Inflammatory macrophage treated with lipopolysaccharide for 4 hours (primary cell): ENCODE measurements at regions not wholly inside any gene's neighbourhood (a gene's known extent, or its start where the extent isn't known, plus 50 kb on each side); places are given as distances from the start of the nearest gene placed in this dataset.
"Not testable (repeated sequence)": the region's sequence is repeated elsewhere in the genome, so short reads cannot be mapped to it uniquely, and the experiment has no call there.

Source experiments
- DNase-seq: peaks from one replicate; pipeline ENCODE4 v3.0.0-alpha.2; 2020

DNA sequence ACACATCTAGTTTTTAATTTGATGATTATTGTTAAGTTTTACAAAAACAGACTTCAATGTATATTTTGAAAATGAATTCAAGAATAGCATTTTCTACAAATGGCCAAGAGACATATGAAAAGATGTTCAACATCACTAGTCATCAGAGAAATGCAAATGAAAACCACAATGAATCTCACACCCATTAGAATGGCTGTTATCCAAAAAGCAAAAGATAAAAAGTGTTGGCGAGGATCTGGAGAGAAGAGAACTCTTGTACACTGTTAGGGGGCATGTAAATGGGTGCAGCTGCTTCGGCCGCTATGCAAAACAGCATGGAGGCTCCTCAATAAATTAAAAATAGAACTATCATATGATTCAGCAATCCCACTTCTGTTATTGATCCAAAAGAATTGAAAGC lies 185.8 kb upstream of the CCN2 start:
- no peak for DNase-seq

DNA sequence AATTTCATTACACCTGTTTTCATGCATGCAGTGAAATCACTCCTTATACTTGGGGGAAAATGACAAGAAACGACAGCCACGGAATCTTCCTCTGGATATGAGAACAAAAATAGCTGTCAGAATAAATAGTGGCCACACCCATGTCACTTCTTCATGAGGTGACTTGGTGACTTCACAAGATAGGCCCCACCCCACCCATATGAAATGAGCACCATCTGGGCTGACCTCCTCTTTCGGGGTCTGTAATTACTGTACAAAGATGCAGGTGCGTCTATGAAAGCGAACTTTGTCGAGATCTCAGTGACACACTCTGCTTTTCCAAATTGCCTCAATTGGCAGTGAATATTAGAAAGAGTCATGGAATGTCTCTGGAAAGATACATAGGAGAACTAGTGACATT lies 184.2 kb upstream of the CCN2 start:
- DNase-seq = no peak

DNA sequence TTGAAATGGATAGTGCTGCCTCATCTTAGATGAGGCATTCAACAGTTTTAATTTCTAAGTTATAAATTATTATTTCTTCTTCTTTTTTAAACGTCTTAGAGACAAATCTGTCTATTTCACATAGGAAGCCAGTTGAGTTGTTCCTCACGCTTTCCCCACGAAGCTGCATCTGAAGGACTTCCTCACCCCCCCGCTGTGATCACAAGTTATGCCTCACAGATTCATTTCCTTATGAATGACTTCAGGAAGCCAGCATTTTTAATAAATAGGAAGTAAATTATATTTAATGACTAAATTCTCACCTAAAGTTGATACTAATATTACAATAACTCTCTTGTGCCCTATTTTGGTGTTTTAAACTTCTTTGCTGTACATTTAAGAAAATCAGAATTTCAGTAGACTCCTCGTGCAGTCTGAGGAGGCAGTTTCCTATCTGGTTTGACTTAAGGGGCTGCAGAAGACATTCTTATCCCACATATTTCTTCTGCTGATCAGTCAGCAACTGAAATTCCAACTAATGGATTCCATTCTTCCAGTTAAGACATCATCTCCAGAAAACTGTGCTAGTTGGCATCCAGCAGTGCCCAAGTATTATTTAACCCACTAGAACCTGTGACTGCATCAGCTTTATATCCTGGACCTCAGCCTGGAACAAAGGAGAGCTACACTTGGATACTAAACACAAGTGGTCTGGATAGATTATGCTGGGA lies 182.7 kb upstream of the CCN2 start:
- peak; percentile 70 for DNase-seq

DNA sequence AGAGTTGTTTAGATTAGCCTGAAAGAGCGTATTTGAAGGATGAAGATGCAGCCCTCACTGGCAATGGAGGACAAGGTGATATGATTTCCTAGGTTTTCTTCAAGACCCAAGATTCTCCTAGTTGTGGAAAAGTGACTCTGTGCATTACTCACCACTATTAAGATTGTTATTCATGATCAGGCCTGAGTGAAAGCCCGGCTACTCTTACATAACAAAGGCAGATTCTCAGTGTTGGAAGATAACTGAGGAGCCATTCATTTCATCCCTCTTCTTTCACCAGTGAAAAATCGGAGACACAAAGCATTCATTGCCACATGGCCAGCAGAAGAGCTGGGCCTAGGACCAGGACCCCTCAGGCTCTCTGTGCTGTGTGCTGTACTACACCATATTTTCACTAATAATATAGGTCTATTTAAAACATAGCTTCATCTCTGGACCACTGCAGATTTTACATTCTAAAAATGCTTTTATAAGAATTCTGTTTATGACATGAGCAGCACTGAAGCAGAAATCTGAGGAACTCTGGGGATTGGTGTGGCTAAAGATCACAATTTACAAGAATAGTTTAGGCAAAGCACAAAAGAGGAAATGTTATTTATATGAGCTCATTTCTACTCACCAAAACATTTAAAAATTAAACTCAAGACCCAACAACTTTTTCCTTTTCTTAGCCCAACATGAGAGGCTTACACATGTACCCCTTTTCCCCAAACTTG lies 181.9 kb upstream of the CCN2 start:
- peak; percentile 8 for DNase-seq

DNA sequence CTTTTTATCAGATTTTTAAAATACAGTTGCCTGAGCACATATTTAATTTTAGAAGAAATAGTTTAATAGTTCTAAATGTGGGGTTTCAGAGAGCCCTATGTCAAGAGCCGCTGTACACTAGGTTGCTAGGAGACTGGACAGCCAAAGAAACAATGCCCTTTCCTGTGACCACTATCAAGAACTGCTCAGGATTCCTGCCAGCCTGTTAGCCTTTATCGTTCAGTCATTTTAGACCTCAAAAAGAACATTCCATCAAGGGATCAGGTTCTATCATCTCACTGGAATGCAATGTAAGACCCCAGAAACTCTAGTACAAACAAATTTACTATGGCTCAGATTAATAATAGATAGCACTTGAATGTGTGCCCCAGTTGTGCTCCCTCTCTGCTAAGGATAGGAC lies 181.2 kb upstream of the CCN2 start:
- no peak for DNase-seq

DNA sequence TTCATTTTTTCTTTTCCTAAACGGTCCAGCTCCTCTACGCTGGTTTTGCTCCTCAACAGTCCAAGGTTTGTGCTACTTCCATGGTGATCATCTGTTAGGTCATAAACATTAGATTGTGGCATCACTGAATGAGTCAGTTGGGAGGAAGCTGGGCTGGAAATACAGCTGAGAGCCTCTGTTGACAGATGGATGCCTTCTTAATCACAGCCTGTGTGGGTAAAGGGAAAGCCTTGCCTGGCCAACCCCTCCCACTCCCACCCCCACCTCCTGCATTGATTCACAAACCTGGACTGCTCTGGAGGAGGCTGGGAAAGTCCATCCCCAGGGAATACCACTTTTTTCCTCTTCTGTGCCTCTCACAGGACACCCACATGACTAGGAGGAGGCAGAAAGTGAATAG lies 180.6 kb upstream of the CCN2 start:
- DNase-seq = peak; percentile 37

DNA sequence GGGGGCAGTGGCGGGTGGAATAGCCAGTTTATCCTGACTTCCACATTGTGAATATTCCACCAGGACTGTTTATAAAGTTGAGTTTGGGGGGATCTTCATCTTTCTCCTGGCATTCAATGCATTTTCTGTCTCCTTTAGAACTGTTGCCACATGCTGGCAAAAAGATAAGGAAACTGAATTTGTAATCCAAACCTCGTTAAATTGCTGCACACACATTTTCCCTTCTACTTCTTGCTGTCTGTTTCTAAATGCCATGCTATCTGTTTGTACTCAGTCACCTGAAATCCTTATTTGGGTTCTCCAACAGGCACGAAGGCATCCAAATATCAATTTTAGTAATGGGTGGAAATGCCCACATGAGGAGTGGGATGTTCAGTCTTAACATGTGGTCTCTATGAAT lies 180.2 kb upstream of the CCN2 start:
- no peak for DNase-seq

DNA sequence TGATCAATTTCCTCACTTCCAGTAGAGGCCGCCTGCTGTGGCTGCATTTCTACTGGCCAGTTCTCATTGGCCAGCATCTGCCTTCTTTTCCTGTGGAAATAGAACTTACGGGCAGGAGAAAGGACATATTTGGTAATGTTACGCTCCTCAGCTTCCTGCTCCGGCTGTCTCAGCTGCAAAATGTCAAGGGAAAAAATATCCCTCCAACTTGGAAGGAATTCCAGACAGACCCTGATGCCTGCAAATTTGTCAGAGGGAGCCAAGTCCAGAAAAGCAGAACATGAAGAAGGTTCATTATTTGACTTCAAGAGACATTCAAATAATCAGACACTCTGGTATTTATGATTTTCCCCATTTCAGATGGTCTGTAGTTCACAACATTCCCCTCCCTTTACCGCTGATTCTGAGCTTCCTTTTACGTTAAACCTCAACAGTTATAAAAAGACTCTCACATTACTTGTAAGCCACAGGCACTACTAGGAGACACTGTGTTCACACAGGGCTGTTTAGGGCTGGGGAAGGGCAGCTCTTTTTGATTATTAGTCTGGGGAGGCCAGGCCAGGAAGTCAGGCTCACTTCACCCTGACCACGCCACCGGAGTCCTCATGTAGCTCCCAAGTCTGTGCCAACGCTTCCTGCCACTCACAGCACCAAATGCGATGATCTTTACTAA lies 179.6 kb upstream of the CCN2 start:
- DNase-seq = no peak

DNA sequence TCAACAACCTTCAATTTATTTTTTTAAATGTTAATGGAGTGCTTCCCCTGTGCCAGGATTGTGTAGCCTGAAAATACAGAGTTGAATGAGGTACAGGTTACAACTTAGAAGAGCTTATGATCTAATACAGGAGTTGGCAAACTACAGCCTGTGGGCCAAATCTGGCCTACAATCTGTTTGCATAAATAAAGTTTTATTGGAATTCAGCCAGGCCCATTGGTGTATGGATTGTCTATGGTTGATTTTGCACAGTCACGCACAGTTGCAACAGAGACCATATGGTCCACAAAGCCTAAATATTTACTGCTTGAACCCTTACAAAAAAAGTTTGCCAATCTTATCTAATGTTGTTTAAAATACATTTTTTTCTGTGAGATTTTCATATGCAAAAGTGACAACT lies 177.3 kb upstream of the CCN2 start:
- no peak for DNase-seq

DNA sequence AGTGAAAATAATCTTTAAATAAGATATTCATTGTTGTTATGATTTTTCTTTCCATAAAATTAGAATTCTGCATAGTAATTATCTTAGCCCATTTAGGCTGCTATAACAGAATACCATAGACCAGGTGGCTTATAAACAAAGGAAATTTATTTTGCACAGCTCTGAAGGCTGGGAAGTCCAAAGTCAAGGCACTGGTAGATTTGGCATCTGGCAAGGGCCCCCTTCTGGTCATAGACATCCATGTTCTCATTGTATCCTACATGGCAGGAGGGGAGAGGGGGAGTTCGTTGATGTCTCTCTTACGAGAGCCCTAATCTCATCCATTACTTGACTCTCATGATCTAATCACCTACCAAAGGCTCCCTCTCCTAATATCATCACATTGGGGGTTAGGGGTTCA lies 175.0 kb upstream of the CCN2 start:
- no peak for DNase-seq

DNA sequence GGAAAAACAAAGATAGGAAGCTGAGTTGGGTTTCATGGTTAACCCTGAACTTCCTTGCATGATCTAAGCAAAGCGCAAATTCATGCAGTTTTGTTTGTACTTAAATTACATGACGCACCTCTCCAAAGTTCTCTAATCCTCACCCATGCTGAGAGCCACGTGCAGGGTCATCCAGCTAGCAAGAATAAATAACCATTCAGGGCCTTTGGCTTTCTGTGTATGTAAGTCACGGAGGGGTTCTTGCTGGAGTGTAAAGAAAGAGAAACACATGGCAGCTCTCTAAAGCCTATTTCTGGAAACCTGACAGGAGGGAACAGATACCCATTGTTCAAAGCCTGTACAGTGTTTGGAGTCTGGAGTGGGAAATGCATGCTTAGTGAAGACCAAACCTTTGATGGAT lies 171.7 kb upstream of the CCN2 start:
- no peak for DNase-seq

DNA sequence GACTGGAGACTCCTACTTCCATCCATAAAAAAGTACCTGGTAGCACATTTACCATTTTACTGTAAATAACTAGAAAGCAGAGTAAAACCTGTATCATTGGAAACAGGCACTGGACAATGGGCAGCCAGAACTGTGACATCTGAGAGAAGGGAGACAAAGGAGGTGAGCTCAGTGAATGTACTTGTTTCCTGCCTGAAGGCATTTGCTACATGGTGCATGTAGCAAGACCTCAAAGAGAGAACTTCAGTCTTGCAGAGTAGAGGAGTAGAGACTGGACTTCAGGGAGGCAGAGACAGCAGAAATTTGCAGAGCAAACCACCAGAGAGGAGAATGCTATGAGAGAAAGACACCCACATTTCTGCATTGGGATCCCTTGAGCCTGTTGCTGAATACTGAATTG lies 171.0 kb upstream of the CCN2 start:
- DNase-seq = no peak

DNA sequence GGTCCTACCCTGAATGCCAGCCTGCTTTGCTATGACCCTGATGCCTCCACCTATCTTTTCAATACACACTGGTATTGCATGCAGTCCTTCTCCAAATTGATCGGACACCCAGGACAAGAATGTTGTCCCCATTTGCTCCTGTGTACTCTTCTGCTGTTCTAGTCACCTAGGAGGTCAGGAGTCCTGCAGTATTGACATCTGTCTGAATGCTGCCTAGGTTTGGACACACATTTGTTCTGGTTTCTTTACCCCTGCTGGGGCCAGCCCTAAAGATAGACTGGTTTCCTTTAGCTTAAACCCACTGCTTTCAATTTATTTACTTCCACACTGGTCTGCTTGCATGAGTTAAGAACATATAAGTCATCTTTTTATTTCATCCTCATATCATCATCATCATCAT lies 167.0 kb upstream of the CCN2 start:
- no peak for DNase-seq

DNA sequence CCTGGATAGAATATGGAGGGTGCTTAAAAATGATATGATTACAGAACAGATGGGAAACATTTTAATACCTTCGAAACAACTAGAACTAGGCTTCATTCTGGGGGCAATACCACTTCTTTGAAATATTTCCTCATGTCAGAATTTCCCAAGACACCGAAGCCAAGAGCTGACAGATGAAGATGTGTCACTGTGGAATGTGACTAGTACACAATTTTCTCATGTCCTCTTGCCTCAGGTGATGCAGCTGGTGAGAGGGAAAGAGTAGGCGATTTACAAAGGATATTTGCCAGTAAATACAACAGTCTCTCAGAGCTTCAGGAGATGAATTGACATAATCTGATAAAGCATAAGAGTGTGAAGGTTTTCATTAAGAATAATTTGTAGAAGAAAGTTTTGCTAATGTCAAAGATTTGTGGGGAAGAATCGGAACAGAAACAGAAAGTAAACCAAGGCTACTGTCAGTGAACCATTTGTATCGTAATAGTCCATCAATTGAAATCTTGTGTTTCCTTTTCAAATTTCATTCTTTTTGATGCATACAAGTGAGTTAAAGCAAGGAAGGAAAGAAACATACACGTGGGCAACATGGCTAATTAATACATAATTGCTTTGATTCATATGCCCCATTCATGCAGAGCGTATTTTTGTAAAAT lies 164.7 kb upstream of the CCN2 start:
- DNase-seq = no peak

DNA sequence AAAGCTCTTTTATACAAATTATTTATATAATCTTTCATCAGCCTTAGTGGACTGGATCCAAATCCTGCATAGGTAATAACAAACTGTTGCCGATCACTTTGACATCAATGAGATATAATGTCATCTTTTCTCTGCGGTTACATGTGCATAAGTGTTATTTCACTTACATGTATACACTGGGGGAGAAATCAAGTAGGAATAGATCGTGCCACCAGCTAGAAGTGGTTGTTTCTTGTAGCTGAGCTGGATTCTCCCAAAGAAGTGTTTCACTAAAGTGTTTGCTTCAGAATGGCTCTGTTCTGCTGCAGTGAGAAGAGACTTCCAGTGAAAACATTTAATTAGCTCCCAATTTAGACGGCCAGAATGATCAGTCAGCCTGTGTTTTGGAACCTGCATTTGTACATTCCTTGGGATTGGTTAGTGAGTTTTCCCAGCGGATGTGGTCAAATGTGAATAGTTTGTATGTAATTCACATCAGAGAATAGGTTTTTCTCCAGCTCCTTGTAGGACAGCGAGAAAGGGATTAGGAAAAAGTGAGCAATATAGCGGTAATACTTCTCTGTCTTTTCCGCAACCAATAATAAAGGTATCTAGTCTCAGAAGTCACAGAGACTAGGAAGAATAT lies 163.1 kb upstream of the CCN2 start:
- DNase-seq = no peak

DNA sequence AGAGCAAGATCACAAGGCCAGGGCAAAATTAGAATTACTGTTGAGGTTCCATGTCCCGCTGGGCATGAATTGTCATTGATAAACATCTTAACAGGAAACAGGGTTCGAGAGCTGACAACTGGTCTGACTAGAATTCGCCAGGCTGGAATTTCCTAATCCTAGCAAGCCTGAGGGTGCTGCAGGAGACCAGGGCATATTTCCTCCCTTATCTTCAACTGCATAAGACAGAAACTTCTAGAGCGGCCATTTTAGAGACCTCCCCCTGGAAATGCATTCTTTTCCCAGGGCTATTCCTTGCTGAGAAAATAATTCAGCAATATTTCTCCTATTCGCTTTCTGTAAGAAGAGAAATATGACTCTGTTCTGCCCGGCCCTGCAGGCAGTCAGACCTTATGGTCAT lies 158.6 kb upstream of the CCN2 start:
- not testable (repeated sequence) for DNase-seq

DNA sequence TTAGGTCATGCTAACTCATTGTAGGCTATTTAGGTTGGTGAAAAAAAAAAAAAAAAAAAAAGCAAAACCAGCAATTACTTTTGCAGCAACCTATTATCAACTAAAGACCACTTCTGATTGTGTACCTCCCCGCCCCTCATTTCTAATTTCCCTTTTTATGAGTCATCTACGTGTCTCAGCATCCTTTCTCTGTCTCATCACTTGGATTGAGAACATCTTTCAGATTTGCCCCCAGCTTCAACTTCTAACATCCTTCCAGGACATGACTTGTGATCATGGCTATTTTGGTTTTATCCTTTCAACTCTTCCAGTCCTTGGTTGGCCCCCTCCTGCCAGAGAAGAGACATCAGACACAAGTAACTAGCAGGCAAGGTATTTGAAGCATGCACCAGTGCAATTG lies 156.7 kb upstream of the CCN2 start:
- DNase-seq = no peak

DNA sequence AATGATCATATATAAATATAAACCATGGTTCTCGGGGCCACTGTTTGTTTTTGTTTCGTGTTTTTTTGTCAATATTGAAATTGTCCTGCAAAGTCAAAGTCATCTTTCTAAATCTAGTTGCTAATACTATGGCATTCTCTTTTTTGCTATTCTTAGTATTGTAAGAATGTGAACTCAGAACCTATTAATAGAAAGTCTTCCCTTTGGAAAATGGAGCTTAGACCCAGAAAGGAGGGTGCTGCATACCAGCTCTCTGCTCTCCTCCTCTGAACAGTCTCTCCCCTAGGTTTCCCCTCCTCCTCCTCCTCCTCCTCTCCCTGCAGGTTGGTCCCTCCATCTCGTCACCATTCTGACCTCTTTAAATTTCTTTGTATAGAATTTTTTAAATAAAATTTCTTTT lies 150.4 kb upstream of the CCN2 start:
- DNase-seq = no peak

DNA sequence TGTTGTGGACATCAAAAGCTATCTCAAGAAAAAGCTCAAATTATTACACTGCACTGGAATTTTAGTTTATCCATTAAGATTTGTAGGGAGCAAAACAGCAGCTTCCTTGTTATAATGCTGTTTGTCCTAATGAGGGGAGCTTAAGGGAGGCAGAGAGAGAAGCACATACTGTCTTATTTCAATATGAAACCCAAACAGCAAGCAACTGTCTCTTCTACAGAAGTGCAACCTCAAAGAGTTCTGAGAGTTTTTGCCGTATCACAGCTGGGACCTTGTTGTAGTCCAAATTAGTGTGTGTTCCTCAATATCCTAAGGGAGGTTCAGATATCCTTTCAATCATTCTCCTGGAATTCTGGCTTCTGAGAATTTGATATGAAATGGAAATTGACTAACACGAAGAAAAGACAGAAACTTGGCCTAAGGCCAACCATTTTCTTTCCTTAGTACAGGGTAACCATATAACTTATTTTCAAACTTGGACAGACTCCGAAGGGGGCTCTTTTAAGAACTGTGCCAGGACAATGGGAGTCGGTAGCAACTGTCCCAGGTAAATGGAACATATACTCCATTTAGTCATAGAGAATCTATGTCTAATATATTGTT lies 149.3 kb upstream of the CCN2 start:
- no peak for DNase-seq

DNA sequence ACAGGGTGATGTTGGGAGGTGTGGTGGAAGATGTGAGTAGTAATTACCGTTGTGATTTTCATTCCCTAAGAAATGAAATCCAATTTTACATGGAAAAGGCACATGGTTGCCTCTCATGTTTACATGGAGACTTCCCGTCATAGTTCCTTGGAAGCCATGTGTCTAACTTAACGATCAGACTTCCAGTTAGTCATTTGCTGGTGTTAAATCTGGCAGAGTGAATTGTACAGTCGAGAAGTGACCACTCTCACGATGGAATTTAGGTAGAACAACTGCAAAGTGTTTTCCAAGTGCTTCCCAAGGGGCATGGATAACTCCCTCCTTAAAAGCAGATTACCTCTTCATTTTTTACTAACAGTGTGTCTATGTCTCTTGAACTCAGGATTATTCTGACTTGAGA lies 145.8 kb upstream of the CCN2 start:
- no peak for DNase-seq

DNA sequence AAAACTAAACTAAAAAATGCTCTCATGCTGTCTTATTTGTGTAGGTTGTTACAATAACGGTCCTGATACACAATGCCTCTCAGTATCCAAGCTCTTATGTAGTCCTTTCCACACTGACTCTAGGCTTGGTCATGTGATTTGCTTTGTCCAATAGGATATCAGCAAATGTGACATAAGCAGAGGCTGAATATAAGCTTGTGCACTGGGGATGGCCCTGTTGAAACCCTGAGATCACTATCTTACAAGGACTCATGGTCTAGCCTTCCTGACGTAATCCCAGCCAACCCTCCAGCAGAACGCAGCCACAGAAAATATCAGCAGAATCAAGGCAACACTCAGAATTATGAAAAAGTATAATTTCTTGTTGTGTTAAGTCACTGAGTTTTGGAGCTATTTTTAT lies 145.1 kb upstream of the CCN2 start:
- DNase-seq = no peak

DNA sequence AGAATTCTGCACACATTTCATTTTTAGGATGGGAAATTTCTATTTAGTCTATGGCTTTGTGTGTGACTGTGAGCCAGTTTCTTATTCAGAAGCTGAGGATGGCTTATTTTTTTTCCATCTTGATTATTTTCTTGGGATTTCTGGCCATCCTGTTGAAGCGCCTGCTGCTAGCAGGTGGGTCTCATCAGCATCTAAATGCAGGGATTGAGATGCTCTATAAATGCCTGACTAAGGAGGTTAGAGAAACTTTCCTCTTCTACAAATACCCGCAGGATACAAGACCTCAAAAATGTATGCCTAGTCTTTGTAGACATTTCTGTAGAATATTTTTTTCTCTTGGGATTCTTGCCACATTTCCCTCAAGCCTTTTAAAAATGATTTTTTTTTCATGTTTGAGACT lies 138.0 kb upstream of the CCN2 start:
- DNase-seq = no peak

DNA sequence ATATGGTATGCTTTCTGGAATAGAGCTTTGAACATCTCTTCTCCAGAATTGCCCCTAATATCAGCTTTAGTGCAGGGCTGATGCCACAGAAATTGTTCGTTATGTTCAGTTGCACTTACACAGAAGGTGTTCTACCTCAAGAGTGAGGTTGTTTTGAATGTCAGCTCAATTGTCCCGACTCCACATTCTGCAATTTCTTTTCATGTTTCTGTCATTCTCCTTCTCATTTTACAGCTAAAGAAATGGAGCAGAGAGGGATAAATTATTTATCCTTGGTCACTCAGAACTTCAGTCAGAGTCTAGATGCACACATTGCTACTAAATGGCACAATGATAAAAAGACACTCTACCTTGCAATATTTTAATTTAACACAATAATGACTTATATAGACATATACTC lies 137.0 kb upstream of the CCN2 start:
- DNase-seq = no peak
